ENCODE measurements at regions not wholly inside any gene's neighbourhood (a gene's known extent, or its start where the extent isn't known, plus 50 kb on each side); places are given as distances from the start of the nearest gene placed in this dataset.
"Not testable (repeated sequence)": the region's sequence is repeated elsewhere in the genome, so short reads cannot be mapped to it uniquely, and the experiment has no call there.

GRCh38 chr1:109857702-109858101, 52.9 kb upstream of the CSF1 start:
- ATAC-seq; DNase-seq; intact Hi-C loops (cut with DNase I, micrococcal nuclease): not testable (repeated sequence)

- intact Hi-C loops (cut with DNase I, micrococcal nuclease); DNase-seq; ATAC-seq: not testable (repeated sequence)
Observed at GRCh38 chr1:109855986-109856385, 54.7 kb upstream of the CSF1 start.

GRCh38 chr1:109853972-109854371, 56.7 kb upstream of the CSF1 start:
- DNase-seq; ATAC-seq; intact Hi-C loops (cut with DNase I, micrococcal nuclease): not testable (repeated sequence)

- DNase-seq; intact Hi-C loops (cut with DNase I, micrococcal nuclease); ATAC-seq: not testable (repeated sequence)
Observed at GRCh38 chr1:109852221-109853015, 58.2 kb upstream of the CSF1 start.

GRCh38 chr1:109850827-109851226, 59.8 kb upstream of the CSF1 start:
- intact Hi-C loops (cut with DNase I, micrococcal nuclease) = no loop called here
- DNase-seq (no peak), ATAC-seq (no peak)

GRCh38 chr1:109850194-109850593, 60.5 kb upstream of the CSF1 start:
- ATAC-seq (peak; percentile 72), DNase-seq (no peak)
- intact Hi-C loops (cut with DNase I, micrococcal nuclease) = no loop called here

GRCh38 chr1:109849655-109850054, 61.0 kb upstream of the CSF1 start:
- DNase-seq = no peak
- ATAC-seq = no peak
- intact Hi-C loops (cut with DNase I, micrococcal nuclease) = no loop called here

- DNase-seq = no peak
- ATAC-seq = no peak
- intact Hi-C loops (cut with DNase I, micrococcal nuclease) = no loop called here
Observed at GRCh38 chr1:109847251-109847650, 63.4 kb upstream of the CSF1 start.

GRCh38 chr1:109846846-109847245, 63.8 kb upstream of the CSF1 start:
- ATAC-seq = no peak
- DNase-seq = no peak
- intact Hi-C loops (cut with DNase I, micrococcal nuclease) = no loop called here

GRCh38 chr1:109846162-109846561, 64.5 kb upstream of the CSF1 start:
- intact Hi-C loops (cut with DNase I, micrococcal nuclease) = no loop called here
- no peak for DNase-seq
- no peak for ATAC-seq

GRCh38 chr1:109845658-109846057, 65.0 kb upstream of the CSF1 start:
- no peak for DNase-seq
- no peak for ATAC-seq
- intact Hi-C loops (cut with DNase I, micrococcal nuclease) = no loop called here

- DNase-seq (no peak), ATAC-seq (no peak)
- intact Hi-C loops (cut with DNase I, micrococcal nuclease) = no loop called here
Observed at GRCh38 chr1:109844609-109845008, 66.0 kb upstream of the CSF1 start.

- ATAC-seq = peak; percentile 52
- intact Hi-C loops (cut with DNase I, micrococcal nuclease) = no loop called here
- DNase-seq = no peak
Observed at GRCh38 chr1:109840011-109840629, 70.5 kb upstream of the CSF1 start.

- intact Hi-C loops (cut with DNase I, micrococcal nuclease); DNase-seq; ATAC-seq: not testable (repeated sequence)
Observed at GRCh38 chr1:109839276-109839675, 71.4 kb upstream of the CSF1 start.

GRCh38 chr1:109838838-109839240, 71.8 kb upstream of the CSF1 start:
- no peak for DNase-seq
- no peak for ATAC-seq
- intact Hi-C loops (cut with DNase I, micrococcal nuclease) = no loop called here

- DNase-seq = no peak
- intact Hi-C loops (cut with DNase I, micrococcal nuclease) = no loop called here
Observed at GRCh38 chr1:109837852-109838570, 72.6 kb upstream of the CSF1 start.

GRCh38 chr1:109835645-109836044, 71.9 kb upstream of the EPS8L3 start:
- DNase-seq; intact Hi-C loops (cut with DNase I, micrococcal nuclease); ATAC-seq: not testable (repeated sequence)

More at GRCh38 chr1:109837852-109838570, 72.6 kb upstream of the CSF1 start:
- ATAC-seq = no peak

GRCh38 chr1:109834951-109835350, 71.2 kb upstream of the EPS8L3 start:
- intact Hi-C loops (cut with DNase I, micrococcal nuclease) = no loop called here
- DNase-seq (no peak), ATAC-seq (no peak)

- intact Hi-C loops (cut with DNase I, micrococcal nuclease) = no loop called here
- DNase-seq (no peak), ATAC-seq (no peak)
Observed at GRCh38 chr1:109832945-109833344, 69.2 kb upstream of the EPS8L3 start.
